Stimulated activated CD4-positive, alpha-beta T cell treated with anti-CD3 and anti-CD28 coated beads, Interleukin-15, amount 100 ng/mL, for 24 hours (primary cell): ENCODE measurements at regions not wholly inside any gene's neighbourhood (a gene's known extent, or its start where the extent isn't known, plus 50 kb on each side); places are given as distances from the start of the nearest gene placed in this dataset.
"Not testable (repeated sequence)": the region's sequence is repeated elsewhere in the genome, so short reads cannot be mapped to it uniquely, and the experiment has no call there.

Experiments used
- DNase-seq: peaks from one replicate; pipeline ENCODE4 v3.0.0-alpha.2; 2020

DNA sequence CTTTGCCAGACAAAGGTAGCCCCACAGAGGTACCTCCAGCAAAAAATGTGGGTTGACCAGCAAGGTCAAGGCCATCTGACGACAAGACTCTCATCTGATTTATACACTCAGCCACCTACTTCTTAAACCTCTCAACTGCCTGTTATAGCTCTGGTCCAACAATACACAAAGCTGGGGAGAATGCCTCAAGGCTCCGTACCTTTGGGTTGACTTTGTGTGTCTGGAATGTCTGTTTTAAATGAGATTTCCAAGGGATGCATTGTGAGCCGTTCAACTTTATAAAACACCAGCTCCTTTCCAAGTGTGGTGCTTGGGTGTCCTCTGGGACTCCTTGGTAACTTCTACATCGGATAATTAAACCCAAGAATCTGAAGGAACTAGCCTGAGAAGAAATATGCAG lies 167.0 kb upstream of the RPL34 start:
- DNase-seq: no peak

- no peak for DNase-seq
Observed at GRCh38 chr4:108450236-108450898, 170.0 kb upstream of the RPL34 start.

DNA sequence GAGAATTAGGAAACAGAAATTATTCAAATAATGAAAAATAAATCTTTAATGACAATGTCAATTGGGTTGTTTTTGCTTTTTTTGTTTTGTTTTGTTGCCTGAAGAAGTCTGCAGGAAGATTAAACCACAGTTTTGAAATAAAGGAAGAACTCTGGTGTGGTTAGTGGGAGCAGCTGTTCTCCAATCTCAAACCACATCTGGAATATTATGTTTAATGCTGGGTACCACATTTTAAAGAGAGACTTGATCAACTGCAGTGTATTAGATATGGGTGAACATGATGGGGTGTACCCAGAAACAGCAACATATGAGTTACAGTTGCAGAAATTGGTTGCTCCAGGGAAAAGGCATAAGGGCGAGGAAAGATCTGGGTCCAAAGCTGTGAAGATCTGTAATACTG lies 171.2 kb upstream of the RPL34 start:
- no peak for DNase-seq

DNA sequence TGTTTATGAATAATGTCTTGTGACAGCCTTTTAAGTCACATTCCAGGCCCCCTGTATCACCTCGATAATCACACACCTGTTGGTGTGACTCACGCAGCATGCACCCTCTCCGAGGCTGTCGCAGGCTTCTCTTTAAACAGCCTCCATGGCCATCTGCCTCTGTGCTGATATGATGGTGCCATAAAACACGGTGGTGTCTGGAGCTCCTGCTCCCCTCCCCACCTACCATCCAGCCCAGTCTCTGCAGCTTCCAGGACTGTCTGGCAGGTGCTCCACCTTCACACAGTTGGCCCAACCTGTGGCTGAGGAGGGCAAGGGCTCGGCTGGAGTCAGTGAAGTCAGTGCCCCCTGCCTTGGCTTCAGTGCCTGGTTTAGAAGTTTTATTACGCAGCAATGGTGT lies 173.8 kb upstream of the RPL34 start:
- no peak for DNase-seq

- no peak for DNase-seq
Observed at GRCh38 chr4:108445716-108446115, 174.7 kb upstream of the RPL34 start.

DNA sequence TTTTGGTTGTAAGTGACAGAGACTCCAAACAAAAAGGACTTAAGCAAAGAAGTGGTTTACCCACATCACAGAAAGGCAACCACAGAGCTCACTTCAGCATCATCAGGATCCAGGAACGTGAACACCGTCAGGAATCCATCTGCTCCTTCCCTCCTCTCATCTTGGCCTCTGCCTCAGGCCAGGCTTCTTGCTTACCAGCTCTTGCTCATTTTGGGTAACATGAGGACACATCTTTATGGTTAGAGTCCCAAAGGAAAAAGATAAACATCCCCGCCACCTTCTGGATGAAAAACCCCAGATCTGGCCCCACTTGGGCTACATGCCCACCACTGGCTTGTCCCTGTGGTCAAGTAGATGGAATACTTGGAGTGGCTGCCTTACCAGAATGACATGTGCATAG lies 176.8 kb upstream of the RPL34 start:
- no peak for DNase-seq

DNA sequence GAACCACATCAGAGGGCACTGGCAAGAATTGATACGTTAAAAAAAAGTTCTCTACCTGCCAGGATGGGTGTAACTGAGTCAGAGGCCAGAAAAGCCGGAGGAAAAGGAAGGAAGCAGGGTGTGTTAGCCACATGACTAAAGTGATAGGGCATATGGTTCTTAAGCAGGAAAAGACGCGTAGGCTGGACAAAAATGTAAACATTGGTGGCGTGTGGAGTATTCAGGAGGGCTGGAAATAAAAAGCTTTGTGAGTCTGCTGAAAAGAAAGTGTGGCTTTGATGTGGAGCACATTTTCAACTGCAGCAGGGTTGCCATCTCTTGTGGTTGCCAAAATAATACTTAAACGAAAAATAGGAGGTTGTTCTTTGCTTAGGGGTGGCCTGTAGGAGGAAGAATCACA lies 186.5 kb upstream of the RPL34 start:
- DNase-seq: peak; percentile 53

GRCh38 chr4:108433394-108433793 lies 187.0 kb upstream of the RPL34 start:
- not testable (repeated sequence) for DNase-seq

GRCh38 chr4:108432418-108432817 lies 188.0 kb upstream of the RPL34 start:
- peak; percentile 19 for DNase-seq

DNA sequence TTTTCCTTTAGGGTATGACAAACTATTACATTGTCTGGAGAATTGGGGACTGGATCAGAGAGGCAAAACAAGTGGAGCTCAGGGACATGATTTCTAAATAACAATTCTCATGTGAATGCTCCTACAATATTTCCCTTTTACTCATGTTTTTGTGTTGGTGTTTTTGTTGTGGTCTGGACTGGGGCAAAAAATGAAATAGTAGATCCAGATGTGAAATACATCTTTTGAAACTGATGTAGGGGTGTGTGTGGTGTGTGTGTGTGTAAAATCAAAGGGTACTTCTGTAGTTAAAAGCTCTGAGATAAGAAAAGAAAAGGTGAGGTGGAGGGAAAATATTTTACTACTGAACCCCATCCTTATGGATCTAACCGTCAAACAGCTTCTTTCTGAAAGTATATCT lies 188.4 kb upstream of the RPL34 start:
- no peak for DNase-seq

GRCh38 chr4:108430921-108431320 lies 189.5 kb upstream of the RPL34 start:
- no peak for DNase-seq

DNA sequence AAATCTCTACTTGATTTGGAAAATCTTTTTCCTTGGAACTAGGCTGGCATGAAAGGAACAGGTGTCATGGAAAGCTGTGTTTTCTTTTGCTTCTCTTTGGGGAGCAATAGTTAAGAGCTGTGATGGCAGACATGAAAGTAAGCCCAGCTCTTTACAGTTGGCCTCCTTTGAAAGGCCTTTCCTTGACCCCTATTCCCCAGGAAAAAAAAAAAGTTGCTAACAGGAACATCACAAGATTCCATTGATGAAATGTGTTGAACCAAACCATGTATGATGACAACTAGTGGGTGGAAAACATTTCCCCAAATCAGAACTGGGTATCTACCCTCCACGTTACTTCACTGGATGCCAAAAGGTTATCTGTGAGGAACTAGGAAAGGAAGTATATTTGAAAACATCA lies 190.7 kb upstream of the RPL34 start:
- no peak for DNase-seq

DNA sequence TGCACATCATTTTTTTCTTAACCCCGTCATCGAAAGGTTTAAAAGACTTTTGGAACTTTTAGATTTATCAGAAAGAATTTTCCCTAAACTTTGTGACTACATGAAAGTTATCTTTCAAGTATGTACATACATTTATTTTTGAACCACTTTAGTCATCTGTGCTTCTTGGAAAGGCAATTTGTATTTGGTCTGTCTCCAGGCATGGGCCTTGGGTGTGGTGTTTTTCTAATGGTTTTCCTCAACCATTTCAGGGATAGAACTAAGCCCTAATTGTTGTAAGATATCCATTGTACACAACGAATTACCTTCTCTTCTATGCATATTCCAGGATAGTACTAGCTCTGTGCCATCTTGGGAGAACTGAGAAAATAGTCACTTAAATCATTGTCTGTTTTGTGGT lies 191.5 kb upstream of the RPL34 start:
- no peak for DNase-seq

- no peak for DNase-seq
Observed at GRCh38 chr4:108427946-108428485, 192.4 kb upstream of the RPL34 start.

DNA sequence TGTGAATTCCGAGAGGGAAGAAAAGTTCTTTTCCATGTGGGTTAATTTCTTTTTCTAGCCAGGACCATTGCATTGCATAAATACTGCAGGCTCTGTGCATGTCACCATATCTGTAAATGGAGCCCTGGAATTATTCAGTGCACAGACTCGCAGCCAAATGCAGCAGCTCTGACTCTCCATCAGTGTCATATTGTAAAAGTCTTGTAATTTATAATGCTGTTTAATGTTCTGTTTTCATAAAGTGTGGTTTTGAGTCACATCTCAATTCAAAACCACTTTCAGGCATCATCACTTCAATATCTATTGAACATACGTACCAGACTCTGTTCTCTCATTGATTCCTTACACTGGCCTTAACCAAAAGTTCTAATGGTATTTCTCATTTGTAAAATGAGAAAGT lies 193.9 kb upstream of the RPL34 start:
- no peak for DNase-seq

- no peak for DNase-seq
Observed at GRCh38 chr4:108425988-108426387, 194.4 kb upstream of the RPL34 start.

GRCh38 chr4:108417923-108418322 lies 202.5 kb upstream of the RPL34 start:
- DNase-seq: no peak

- DNase-seq: no peak
Observed at GRCh38 chr4:108416831-108417230, 203.5 kb upstream of the RPL34 start.

- DNase-seq: no peak
Observed at GRCh38 chr4:108415389-108415788, 205.0 kb upstream of the RPL34 start.

DNA sequence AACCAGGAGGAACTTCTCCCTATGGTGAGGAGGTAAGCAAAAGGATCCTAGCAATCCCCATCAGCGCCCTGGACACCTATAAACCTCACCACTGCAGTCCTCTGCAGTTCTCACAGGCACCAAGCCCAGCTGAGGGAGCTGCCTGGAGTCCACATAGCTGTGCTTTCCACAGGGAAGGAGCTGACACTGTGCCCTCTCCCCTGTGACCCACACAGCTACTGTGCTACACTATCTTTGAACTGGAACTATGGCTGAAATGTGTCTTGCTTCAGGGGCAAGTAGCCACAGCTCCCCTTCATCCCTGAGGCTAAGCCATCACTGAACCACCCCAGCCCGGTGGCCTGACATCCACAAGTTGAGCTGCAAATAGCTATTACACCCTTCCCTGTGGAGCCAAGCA lies 208.5 kb upstream of the RPL34 start:
- DNase-seq: no peak

GRCh38 chr4:108409691-108410090 lies 210.7 kb upstream of the RPL34 start:
- DNase-seq: not testable (repeated sequence)

- no peak for DNase-seq
Observed at GRCh38 chr4:108405586-108405985, 214.8 kb upstream of the RPL34 start.

- DNase-seq: no peak
Observed at GRCh38 chr4:108400309-108400708, 220.1 kb upstream of the RPL34 start.

DNA sequence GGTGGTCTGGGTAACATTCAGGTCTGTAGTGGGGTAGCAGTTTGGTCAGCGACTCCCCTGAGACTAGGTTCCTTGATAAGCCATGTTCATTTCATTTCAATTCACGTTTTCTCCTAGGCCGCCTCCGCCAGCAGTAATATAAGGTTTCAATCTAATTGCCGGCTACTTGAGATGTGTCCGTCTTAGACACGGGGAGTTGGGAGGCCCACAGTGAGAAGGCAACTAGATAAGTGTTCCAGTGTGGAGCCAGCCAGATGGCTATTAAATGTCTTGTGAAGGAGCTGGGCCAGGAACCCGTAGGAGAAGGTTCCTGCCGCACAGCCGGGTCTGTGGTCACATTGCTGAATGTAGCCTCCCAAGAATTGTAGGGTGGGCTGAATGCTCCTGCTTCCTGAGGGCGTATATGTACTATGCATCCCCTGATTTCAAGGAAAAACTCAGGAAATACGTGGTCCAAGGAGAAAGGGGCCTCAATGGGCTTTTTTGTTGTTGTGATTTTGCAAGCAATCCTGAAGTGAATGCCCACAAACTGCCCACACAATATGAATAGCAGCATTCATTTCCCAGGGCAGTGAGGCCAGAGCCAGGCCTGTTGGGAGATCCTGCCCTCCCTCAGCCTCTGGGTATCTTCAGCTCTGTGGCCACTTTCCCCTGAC lies 220.6 kb upstream of the RPL34 start:
- no peak for DNase-seq

GRCh38 chr4:108398836-108399235 lies 221.5 kb upstream of the RPL34 start:
- DNase-seq: no peak
